WTC11 (cell line): ENCODE measurements at regions not wholly inside any gene's neighbourhood (a gene's known extent, or its start where the extent isn't known, plus 50 kb on each side); places are given as distances from the start of the nearest gene placed in this dataset.

ENCODE experiments used
- ATAC-seq: fragments of 200-7000 bp; cut with Tn5 transposase; 2 replicates; pipeline ENCODE4 v1.10.0; 2021; ENCODE audit warnings: mild to moderate bottlenecking, moderate library complexity
- CTCF ChIA-PET: fragments of 300-600 bp; sonication (Branson Sonifier 250); formaldehyde crosslinking; loops from one replicate; lab custom pipeline; 2021; ENCODE audit warnings: antibody characterized with exemption; lab: Charles Lee
- POLR2A ChIA-PET: fragments of 350-600 bp; sonication (Branson Sonifier 250); formaldehyde crosslinking; loops from one replicate; lab custom pipeline; 2021; ENCODE audit warnings: antibody characterized with exemption; lab: Charles Lee
- DNase-seq: peaks from one replicate; pipeline ENCODE4 v3.0.0; 2021; ENCODE audit warnings: low spot score
- H3K27ac Mint-ChIP-seq: 2 replicates; pipeline ENCODE4 v1.8.0; 2021; ENCODE audit warnings: mixed read lengths
- H3K27me3 Mint-ChIP-seq: 2 replicates; pipeline ENCODE4 v1.8.0; 2021; ENCODE audit warnings: low read depth, mild to moderate bottlenecking, moderate library complexity, mixed read lengths
- H3K36me3 Mint-ChIP-seq: 2 replicates; pipeline ENCODE4 v1.8.0; 2021; ENCODE audit warnings: mixed read lengths
- H3K4me1 Mint-ChIP-seq: 2 replicates; pipeline ENCODE4 v1.8.0; 2022; ENCODE audit warnings: mixed read lengths
- H3K4me3 Mint-ChIP-seq: 2 replicates; pipeline ENCODE4 v1.8.0; 2021; ENCODE audit warnings: mild to moderate bottlenecking, moderate library complexity, mixed read lengths
- H3K9me3 Mint-ChIP-seq: 2 replicates; pipeline ENCODE4 v1.8.0; 2021; ENCODE audit warnings: mixed read lengths
- CREM ChIP-seq: sonication (generic); formaldehyde crosslinking; IDR thresholded peaks from 2 replicates; pipeline ENCODE4 v1.8.1; 2022; ENCODE audit warnings: mild to moderate bottlenecking, missing genetic modification reagents, moderate library complexity
- E2F1 ChIP-seq: sonication (generic); formaldehyde crosslinking; IDR thresholded peaks from 2 replicates; pipeline ENCODE4 v1.8.0; 2022; ENCODE audit warnings: mild to moderate bottlenecking, missing genetic modification reagents
- E2F4 ChIP-seq: sonication (generic); formaldehyde crosslinking; IDR thresholded peaks from 2 replicates; pipeline ENCODE4 v1.8.1; 2022; ENCODE audit warnings: low read depth, mild to moderate bottlenecking, moderate library complexity, missing genetic modification reagents, borderline replicate concordance
- E2F5 ChIP-seq: sonication (generic); formaldehyde crosslinking; IDR thresholded peaks from 2 replicates; pipeline ENCODE4 v1.8.1; 2022; ENCODE audit warnings: mild to moderate bottlenecking, moderate library complexity, missing genetic modification reagents
- FOXP4 ChIP-seq: sonication (generic); formaldehyde crosslinking; IDR thresholded peaks from 2 replicates; pipeline ENCODE4 v1.8.0; 2022; ENCODE audit warnings: mild to moderate bottlenecking, missing genetic modification reagents
- HMGXB4 ChIP-seq: sonication (generic); formaldehyde crosslinking; IDR thresholded peaks from 2 replicates; pipeline ENCODE4 v1.8.1; 2023; ENCODE audit warnings: mild to moderate bottlenecking, moderate library complexity, missing genetic modification reagents
- IRF2 ChIP-seq: sonication (generic); formaldehyde crosslinking; IDR thresholded peaks from 2 replicates; pipeline ENCODE4 v1.8.0; 2022; ENCODE audit warnings: low read depth, missing genetic modification reagents, borderline replicate concordance
- MAX ChIP-seq: sonication (generic); formaldehyde crosslinking; IDR thresholded peaks from 2 replicates; pipeline ENCODE4 v1.8.0; 2022; ENCODE audit warnings: mild to moderate bottlenecking, missing genetic modification reagents
- NFATC4 ChIP-seq: fragments of 250-450 bp; sonication (Bioruptor Pico); IDR thresholded peaks from 2 replicates; pipeline ENCODE4 v1.9.0; 2021; ENCODE audit warnings: mild to moderate bottlenecking
- NR1H2 ChIP-seq: sonication (generic); formaldehyde crosslinking; IDR thresholded peaks from 2 replicates; pipeline ENCODE4 v1.9.0; 2021; ENCODE audit warnings: mild to moderate bottlenecking, moderate library complexity, missing genetic modification reagents
- SP1 ChIP-seq: sonication (generic); formaldehyde crosslinking; conservative IDR thresholded peaks from 2 replicates; pipeline ENCODE4 v1.8.1; 2022; ENCODE audit warnings: missing genetic modification reagents
- TCF7 ChIP-seq: sonication (generic); formaldehyde crosslinking; IDR thresholded peaks from 2 replicates; pipeline ENCODE4 v1.8.0; 2022; ENCODE audit warnings: mild to moderate bottlenecking, low read depth, missing genetic modification reagents, moderate library complexity
- TEAD4 ChIP-seq: sonication (generic); formaldehyde crosslinking; IDR thresholded peaks from 2 replicates; pipeline ENCODE4 v1.8.0; 2022; ENCODE audit warnings: mild to moderate bottlenecking, missing genetic modification reagents
- TP53 ChIP-seq: sonication (generic); formaldehyde crosslinking; IDR thresholded peaks from 2 replicates; pipeline ENCODE4 v1.8.1; 2023; ENCODE audit warnings: mild to moderate bottlenecking, missing genetic modification reagents
- ZBTB21 ChIP-seq: sonication (generic); formaldehyde crosslinking; IDR thresholded peaks from 2 replicates; pipeline ENCODE4 v1.8.1; 2023; ENCODE audit warnings: mild to moderate bottlenecking, missing genetic modification reagents, borderline replicate concordance
- ZBTB43 ChIP-seq: sonication (generic); formaldehyde crosslinking; IDR thresholded peaks from 2 replicates; pipeline ENCODE4 v1.8.1; 2023; ENCODE audit warnings: mild to moderate bottlenecking, missing genetic modification reagents
- ZNF416 ChIP-seq: fragments of 250-450 bp; sonication (Bioruptor Pico); IDR thresholded peaks from 2 replicates; pipeline ENCODE4 v1.9.0; 2021; ENCODE audit warnings: mild to moderate bottlenecking, inconsistent platforms
- ZNF425 ChIP-seq: fragments of 250-450 bp; sonication (Bioruptor Pico); conservative IDR thresholded peaks from 2 replicates; pipeline ENCODE4 v1.9.0; 2021; ENCODE audit warnings: mild to moderate bottlenecking
- ZSCAN18 ChIP-seq: fragments of 250-450 bp; sonication (Bioruptor Pico); IDR thresholded peaks from 2 replicates; pipeline ENCODE4 v2.1.2; 2022; ENCODE audit warnings: mild to moderate bottlenecking, moderate library complexity

GRCh38 chr2:150174056-150174805 lies 313.2 kb downstream of the RND3 start:
- H3K27me3 Mint-ChIP-seq, result no peaks in the 10 kb centered on the region; the same call in 1 of the 2 replicates
- peaks cover 5% of the 10 kb centered on the region for H3K4me1 Mint-ChIP-seq
- ATAC-seq (no peak), DNase-seq (no peak)
- ChIA-PET CTCF (no interaction called here), POLR2A (no interaction called here)
- H3K36me3 Mint-ChIP-seq, result peaks cover 9% of the 10 kb centered on the region
- no peak overlapping the region for H3K27ac Mint-ChIP-seq
- peaks cover 13% of the 10 kb centered on the region for H3K9me3 Mint-ChIP-seq
- H3K4me3 Mint-ChIP-seq, result no peak overlapping the region
- TF ChIP-seq E2F1 (CRISPR knock-in tag) (no peak), FOXP4 (CRISPR knock-in tag) (no peak), TCF7 (no peak), ZBTB21 (CRISPR knock-in tag) (no peak), CREM (CRISPR knock-in tag) (no peak), ZNF425 (CRISPR knock-in tag) (no peak), TP53 (no peak), TEAD4 (no peak), MAX (no peak), NR1H2 (CRISPR knock-in tag) (no peak), NFATC4 (CRISPR knock-in tag) (no peak), E2F5 (no peak), ZSCAN18 (no peak), HMGXB4 (CRISPR knock-in tag) (no peak), ZBTB43 (CRISPR knock-in tag) (no peak), ZNF416 (CRISPR knock-in tag) (no peak), IRF2 (CRISPR knock-in tag) (no peak), E2F4 (CRISPR knock-in tag) (no peak), SP1 (no peak)
